ENCODE measurements at regions not wholly inside any gene's neighbourhood (a gene's known extent, or its start where the extent isn't known, plus 50 kb on each side); places are given as distances from the start of the nearest gene placed in this dataset.

- TF ChIP-seq RFX5 (IDR thresholded peaks at IDR 0.05; ENCODE audit: borderline replicate concordance, low read depth, low read length) (no peak), CTCF (IDR thresholded peaks at IDR 0.05; ENCODE audit: control extremely low read depth in 1 of 3, insufficient read depth in 1 of 3, low read depth in 1 of 3, low read length in 3 of 3) (no peak), HDAC6 (IDR thresholded peaks at IDR 0.05; ENCODE audit: low read depth, low read length) (no peak), TAF1 (IDR thresholded peaks at IDR 0.05; ENCODE audit: low read depth, low read length) (no peak)
Measured at GRCh38 chr5:72557167-72558045, 50.2 kb upstream of the ZNF366 start (continued).

Measured in H1 (cell line).